ENCODE measurements at regions not wholly inside any gene's neighbourhood (a gene's known extent, or its start where the extent isn't known, plus 50 kb on each side); places are given as distances from the start of the nearest gene placed in this dataset.
A peak's percentile ranks its signal among the peaks of the same experiment; 100 is the strongest.

- FAIRE-seq: peak; percentile 74
- DNase-seq (ENCODE audit: insufficient read length, low spot score): no peak
- TF ChIP-seq PAX5 (IDR thresholded peaks at IDR 0.05; ENCODE audit: insufficient read depth, low read length, severe bottlenecking): no peak
- no peak; the same call in 1 of the 2 replicates for TF ChIP-seq POLR2A (IDR thresholded peaks at IDR 0.05; ENCODE audit: low read depth, low read length)
- no peak for TF ChIP-seq SPI1 (IDR thresholded peaks at IDR 0.05; ENCODE audit: low read depth, low read length)
- no peak for TF ChIP-seq POLR2AphosphoS5 (IDR thresholded peaks at IDR 0.05; ENCODE audit: low read depth, low read length)
- TF ChIP-seq POU2F2 (IDR thresholded peaks at IDR 0.05; ENCODE audit: low read depth, low read length): no peak
- TF ChIP-seq TAF1 (IDR thresholded peaks at IDR 0.05; ENCODE audit: low read depth, low read length): no peak
Measured at GRCh38 chr16:79845734-79846135, 245.2 kb upstream of the MAF start.

GRCh38 chr16:79845033-79845733 lies 244.6 kb upstream of the MAF start:
- DNase-seq (ENCODE audit: insufficient read length, low spot score) (peak; percentile 26), FAIRE-seq (peak; percentile 76)
- TF ChIP-seq POU2F2 (IDR thresholded peaks at IDR 0.05; ENCODE audit: low read depth, low read length) (peak; percentile 82), PAX5 (IDR thresholded peaks at IDR 0.05; ENCODE audit: insufficient read depth, low read length, severe bottlenecking) (no peak), POLR2A (IDR thresholded peaks at IDR 0.05; ENCODE audit: low read depth, low read length) (no peak), SPI1 (IDR thresholded peaks at IDR 0.05; ENCODE audit: low read depth, low read length) (peak; percentile 98), TAF1 (IDR thresholded peaks at IDR 0.05; ENCODE audit: low read depth, low read length) (no peak), POLR2AphosphoS5 (IDR thresholded peaks at IDR 0.05; ENCODE audit: low read depth, low read length) (peak; percentile 66)

- FAIRE-seq: no peak
- no peak for DNase-seq (ENCODE audit: insufficient read length, low spot score)
- TF ChIP-seq POLR2AphosphoS5 (IDR thresholded peaks at IDR 0.05; ENCODE audit: low read depth, low read length) (no peak), POLR2A (IDR thresholded peaks at IDR 0.05; ENCODE audit: low read depth, low read length) (no peak), POU2F2 (IDR thresholded peaks at IDR 0.05; ENCODE audit: low read depth, low read length) (no peak), SPI1 (IDR thresholded peaks at IDR 0.05; ENCODE audit: low read depth, low read length) (no peak), TAF1 (IDR thresholded peaks at IDR 0.05; ENCODE audit: low read depth, low read length) (no peak), PAX5 (IDR thresholded peaks at IDR 0.05; ENCODE audit: insufficient read depth, low read length, severe bottlenecking) (no peak)
Measured at GRCh38 chr16:79844603-79845002, 244.1 kb upstream of the MAF start.

GRCh38 chr16:79843631-79844043 lies 243.1 kb upstream of the MAF start:
- DNase-seq (ENCODE audit: insufficient read length, low spot score) (no peak), FAIRE-seq (peak; percentile 73)
- no peak for TF ChIP-seq TAF1 (IDR thresholded peaks at IDR 0.05; ENCODE audit: low read depth, low read length)

GRCh38 chr16:79843145-79843544 lies 242.6 kb upstream of the MAF start:
- peak; percentile 23 for FAIRE-seq
- DNase-seq (ENCODE audit: insufficient read length, low spot score): no peak
- TF ChIP-seq SPI1 (IDR thresholded peaks at IDR 0.05; ENCODE audit: low read depth, low read length) (no peak), POLR2AphosphoS5 (IDR thresholded peaks at IDR 0.05; ENCODE audit: low read depth, low read length) (no peak), TAF1 (IDR thresholded peaks at IDR 0.05; ENCODE audit: low read depth, low read length) (no peak), POLR2A (IDR thresholded peaks at IDR 0.05; ENCODE audit: low read depth, low read length) (no peak), POU2F2 (IDR thresholded peaks at IDR 0.05; ENCODE audit: low read depth, low read length) (no peak), PAX5 (IDR thresholded peaks at IDR 0.05; ENCODE audit: insufficient read depth, low read length, severe bottlenecking) (no peak)

- TF ChIP-seq SPI1 (IDR thresholded peaks at IDR 0.05; ENCODE audit: low read depth, low read length) (no peak), POLR2A (IDR thresholded peaks at IDR 0.05; ENCODE audit: low read depth, low read length) (no peak), PAX5 (IDR thresholded peaks at IDR 0.05; ENCODE audit: insufficient read depth, low read length, severe bottlenecking) (no peak), POLR2AphosphoS5 (IDR thresholded peaks at IDR 0.05; ENCODE audit: low read depth, low read length) (no peak), POU2F2 (IDR thresholded peaks at IDR 0.05; ENCODE audit: low read depth, low read length) (no peak), TAF1 (IDR thresholded peaks at IDR 0.05; ENCODE audit: low read depth, low read length) (no peak)
- no peak for FAIRE-seq
Measured at GRCh38 chr16:79842197-79842596, 241.7 kb upstream of the MAF start.

GRCh38 chr16:79839466-79840341 lies 239.2 kb upstream of the MAF start:
- TF ChIP-seq POLR2AphosphoS5 (IDR thresholded peaks at IDR 0.05; ENCODE audit: low read depth, low read length) (no peak), TAF1 (IDR thresholded peaks at IDR 0.05; ENCODE audit: low read depth, low read length) (no peak), POLR2A (IDR thresholded peaks at IDR 0.05; ENCODE audit: low read depth, low read length) (no peak), SPI1 (IDR thresholded peaks at IDR 0.05; ENCODE audit: low read depth, low read length) (no peak), PAX5 (IDR thresholded peaks at IDR 0.05; ENCODE audit: insufficient read depth, low read length, severe bottlenecking) (no peak), POU2F2 (IDR thresholded peaks at IDR 0.05; ENCODE audit: low read depth, low read length) (no peak)
- DNase-seq (ENCODE audit: insufficient read length, low spot score): no peak
- no peak for FAIRE-seq

More at GRCh38 chr16:79842197-79842596, 241.7 kb upstream of the MAF start:
- DNase-seq (ENCODE audit: insufficient read length, low spot score): no peak

GRCh38 chr16:79838496-79839259 lies 238.1 kb upstream of the MAF start:
- FAIRE-seq (no peak), DNase-seq (ENCODE audit: insufficient read length, low spot score) (no peak)

GRCh38 chr16:79836144-79836543 lies 235.6 kb upstream of the MAF start:
- DNase-seq (ENCODE audit: insufficient read length, low spot score) (no peak), FAIRE-seq (no peak)
- TF ChIP-seq TAF1 (IDR thresholded peaks at IDR 0.05; ENCODE audit: low read depth, low read length) (no peak), POLR2AphosphoS5 (IDR thresholded peaks at IDR 0.05; ENCODE audit: low read depth, low read length) (no peak), POLR2A (IDR thresholded peaks at IDR 0.05; ENCODE audit: low read depth, low read length) (no peak), PAX5 (IDR thresholded peaks at IDR 0.05; ENCODE audit: insufficient read depth, low read length, severe bottlenecking) (no peak), SPI1 (IDR thresholded peaks at IDR 0.05; ENCODE audit: low read depth, low read length) (no peak), POU2F2 (IDR thresholded peaks at IDR 0.05; ENCODE audit: low read depth, low read length) (no peak)

More at GRCh38 chr16:79838496-79839259, 238.1 kb upstream of the MAF start:
- TF ChIP-seq SPI1 (IDR thresholded peaks at IDR 0.05; ENCODE audit: low read depth, low read length): no peak
- no peak for TF ChIP-seq POU2F2 (IDR thresholded peaks at IDR 0.05; ENCODE audit: low read depth, low read length)
- no peak for TF ChIP-seq POLR2A (IDR thresholded peaks at IDR 0.05; ENCODE audit: low read depth, low read length)
- no peak for TF ChIP-seq PAX5 (IDR thresholded peaks at IDR 0.05; ENCODE audit: insufficient read depth, low read length, severe bottlenecking)
- no peak for TF ChIP-seq TAF1 (IDR thresholded peaks at IDR 0.05; ENCODE audit: low read depth, low read length)
- TF ChIP-seq POLR2AphosphoS5 (IDR thresholded peaks at IDR 0.05; ENCODE audit: low read depth, low read length): no peak
